ENCODE measurements at regions not wholly inside any gene's neighbourhood (a gene's known extent, or its start where the extent isn't known, plus 50 kb on each side); places are given as distances from the start of the nearest gene placed in this dataset.

DNA sequence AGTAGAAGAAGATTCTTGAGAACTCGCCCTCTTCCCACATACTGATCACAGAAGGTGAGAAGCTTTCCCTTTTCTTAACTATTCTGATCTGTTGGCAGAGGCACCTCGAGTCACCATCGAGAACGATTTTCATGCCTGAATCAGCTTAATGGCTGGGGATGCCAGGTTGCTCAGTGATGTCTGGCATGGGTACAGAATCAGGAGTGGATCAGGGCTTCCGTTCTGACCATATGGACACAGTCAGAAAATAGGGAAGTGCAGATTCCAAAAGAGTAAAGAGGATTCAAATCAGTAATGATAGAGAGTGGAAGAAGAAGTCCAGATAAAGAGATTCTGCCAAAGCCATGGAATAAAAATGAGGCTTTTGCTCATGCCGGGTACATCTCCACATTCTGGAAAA lies 52.0 kb upstream of the GRB10 start:
- H3K14ac ChIP-seq (ENCODE audit: insufficient read depth, low read length): no peak overlapping the region
- Mint-ChIP-seq H3K4me1 (peaks cover 2 to 6% of the 10 kb centered on the region in 2 experiments; a peak in 1 of 4 replicates), H3K9me3 (0 out of 5 replicates have a peak, but pooled peaks cover 0 to 2% of the 10 kb centered on the region in 2 experiments), H3K36me3 (ENCODE audit: insufficient read depth in 1 of 3, low read depth in 3 of 3) (no peaks in the 10 kb centered on the region; a peak in 1 of 7 replicates), H3K27ac (no peak overlapping the region), H3K27me3 (ENCODE audit: low read depth) (peaks cover 10% of the 10 kb centered on the region), H3K4me3 (no peak overlapping the region)
- DNase-seq: no peak
- H3K18ac ChIP-seq (ENCODE audit: insufficient read length, low read depth, low read length): no peak overlapping the region
- no peak overlapping the region for H4K8ac ChIP-seq (replicated peaks; ENCODE audit: insufficient read length, low read depth, low read length)
- TF ChIP-seq, protein P1, sequence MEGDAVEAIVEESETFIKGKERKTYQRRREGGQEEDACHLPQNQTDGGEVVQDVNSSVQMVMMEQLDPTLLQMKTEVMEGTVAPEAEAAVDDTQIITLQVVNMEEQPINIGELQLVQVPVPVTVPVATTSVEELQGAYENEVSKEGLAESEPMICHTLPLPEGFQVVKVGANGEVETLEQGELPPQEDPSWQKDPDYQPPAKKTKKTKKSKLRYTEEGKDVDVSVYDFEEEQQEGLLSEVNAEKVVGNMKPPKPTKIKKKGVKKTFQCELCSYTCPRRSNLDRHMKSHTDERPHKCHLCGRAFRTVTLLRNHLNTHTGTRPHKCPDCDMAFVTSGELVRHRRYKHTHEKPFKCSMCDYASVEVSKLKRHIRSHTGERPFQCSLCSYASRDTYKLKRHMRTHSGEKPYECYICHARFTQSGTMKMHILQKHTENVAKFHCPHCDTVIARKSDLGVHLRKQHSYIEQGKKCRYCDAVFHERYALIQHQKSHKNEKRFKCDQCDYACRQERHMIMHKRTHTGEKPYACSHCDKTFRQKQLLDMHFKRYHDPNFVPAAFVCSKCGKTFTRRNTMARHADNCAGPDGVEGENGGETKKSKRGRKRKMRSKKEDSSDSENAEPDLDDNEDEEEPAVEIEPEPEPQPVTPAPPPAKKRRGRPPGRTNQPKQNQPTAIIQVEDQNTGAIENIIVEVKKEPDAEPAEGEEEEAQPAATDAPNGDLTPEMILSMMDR (conservative IDR thresholded peaks at IDR 0.05): no peak
- no peaks in the 10 kb centered on the region for H3K4me1 ChIP-seq (ENCODE audit: insufficient read depth, low read length)
- H2AK5ac ChIP-seq (ENCODE audit: insufficient read length, low read length): no peak overlapping the region
- no peak overlapping the region for H2BK15ac ChIP-seq (ENCODE audit: low read depth, low read length)
- no peak overlapping the region for H4K5ac ChIP-seq (ENCODE audit: insufficient read length, low read depth, low read length)
- no peaks in the 10 kb centered on the region for H3K79me2 ChIP-seq (ENCODE audit: insufficient read depth, low read length)
- no peak overlapping the region for H2BK120ac ChIP-seq (ENCODE audit: low read depth, low read length, poor library complexity, severe bottlenecking)
- H3K27ac ChIP-seq (ENCODE audit: insufficient read length, low read depth, low read length): no peak overlapping the region
- no peaks in the 10 kb centered on the region for H3K9me3 ChIP-seq (ENCODE audit: control insufficient read depth, low read depth, low read length)
- H3T11ph ChIP-seq (ENCODE audit: low read length): no peak overlapping the region
- H4K91ac ChIP-seq (ENCODE audit: insufficient read length, low read depth, low read length): no peak overlapping the region
- no peaks in the 10 kb centered on the region for H4K20me1 ChIP-seq (ENCODE audit: control insufficient read depth, insufficient read depth, insufficient read length)
- H3K23ac ChIP-seq (ENCODE audit: insufficient read length, low read depth, low read length): no peak overlapping the region
- H3K9ac ChIP-seq (ENCODE audit: extremely low read depth, insufficient read length, low read length): no peak overlapping the region
- WGBS (ENCODE audit: extremely low coverage, insufficient read length, low lambda C conversion rate): no CpG with 5 or more reads among the region's 6 CpGs
- H3K56ac ChIP-seq (ENCODE audit: insufficient read length, low read depth, low read length): no peak overlapping the region
- H2AFZ ChIP-seq (ENCODE audit: low read length): no peak overlapping the region
- no peak overlapping the region for H3K4ac ChIP-seq (ENCODE audit: low read depth, low read length)
- no peak overlapping the region for H2BK20ac ChIP-seq (ENCODE audit: low read depth, low read length, poor library complexity, severe bottlenecking)
- no peaks in the 10 kb centered on the region; the same call in 1 of the 2 replicates for H3K27me3 ChIP-seq (ENCODE audit: insufficient read depth, low read length)
- H3K79me1 ChIP-seq (ENCODE audit: insufficient read depth, low read depth, low read length, poor library complexity, severe bottlenecking): no peaks in the 10 kb centered on the region
- no peak overlapping the region for H2BK12ac ChIP-seq (ENCODE audit: insufficient read length, low read depth, low read length)
- H2BK5ac ChIP-seq (ENCODE audit: insufficient read length, low read length): no peak overlapping the region
- H3K23me2 ChIP-seq (ENCODE audit: insufficient read length, low read depth, low read length, poor library complexity, severe bottlenecking): no peaks in the 10 kb centered on the region
- no peak overlapping the region for H3K4me2 ChIP-seq (ENCODE audit: insufficient read depth, insufficient read length, low read length)

Data from H9 (cell line).